Stomach (tissue), 8 donors: ENCODE measurements at regions not wholly inside any gene's neighbourhood (a gene's known extent, or its start where the extent isn't known, plus 50 kb on each side); places are given as distances from the start of the nearest gene placed in this dataset.

ENCODE experiments used
- DNase-seq, 2 donors: peaks; one replicate each; pipeline versions ENCODE4 v3.0.0 to v3.0.0-alpha.2; 2013 to 2019
- H3K27ac ChIP-seq, 5 donors: fragments of 200-600 bp in 4 of 5; sonication (generic) in 4 of 5; one replicate each; pipeline ENCODE4 v1.5.1; 2013 to 2019; ENCODE audit warnings: mild to moderate bottlenecking in 1 of 5, moderate library complexity in 1 of 5
- H3K27me3 ChIP-seq, 3 donors: fragments of 200-600 bp; sonication (generic); one replicate each; pipeline ENCODE4 v1.5.1; 2017 to 2019; ENCODE audit warnings: mixed run types in 1 of 3
- H3K36me3 ChIP-seq, 4 donors: fragments of 200-600 bp; sonication (generic); 1 replicate in 3 of 4; 2 replicates in 1 of 4; pipeline ENCODE4 v1.5.1; 2016 to 2019
- H3K4me1 ChIP-seq, 4 donors: fragments of 200-600 bp; sonication (generic); one replicate each; pipeline ENCODE4 v1.5.1; 2016 to 2019
- H3K4me3 ChIP-seq, 4 donors: fragments of 200-600 bp; sonication (generic) in 3 of 4; one replicate each; pipeline ENCODE4 v1.5.1; 2016 to 2019; ENCODE audit warnings: mild to moderate bottlenecking in 1 of 4
- H3K9me3 ChIP-seq, 4 donors: fragments of 200-600 bp; sonication (generic); one replicate each; pipeline ENCODE4 v1.5.1; 2016 to 2019
- CTCF ChIP-seq, 7 experiments: fragments of 450-650 bp in 4 of 7; fragments of 200-600 bp in 3 of 7; sonication (generic) in 3 of 7; IDR thresholded peaks; one replicate each; pipeline ENCODE4 v1.5.1; 2016 to 2019; ENCODE audit warnings: antibody characterized with exemption in 7 of 7, control low read depth in 2 of 7, mild to moderate bottlenecking in 1 of 7
- EP300 ChIP-seq: sonication (generic); formaldehyde crosslinking; IDR thresholded peaks from one replicate; pipeline ENCODE4 v1.6.1; 2017; ENCODE audit warnings: antibody characterized with exemption
- POLR2A ChIP-seq, 4 donors: fragments of 450-650 bp; IDR thresholded peaks; one replicate each; pipeline ENCODE4 v1.6.1; 2016; ENCODE audit warnings: antibody characterized with exemption in 4 of 4, control low read depth in 2 of 4, mild to moderate bottlenecking in 1 of 4, moderate library complexity in 1 of 4
- POLR2AphosphoS5 ChIP-seq, 3 donors: sonication (generic); formaldehyde crosslinking; IDR thresholded peaks; one replicate each; pipeline ENCODE4 v1.6.1; 2016; ENCODE audit warnings: antibody characterized with exemption in 3 of 3
- WGBS, 5 donors: extraction: QIAGEN DNeasy Blood & Tissue Kit in 3 of 5; methylation state at CpG; one replicate each; pipeline versions ENCODE4 v1.1.5 to v1.1.7; 2013 to 2018; 5-methylcytosine and 5-hydroxymethylcytosine counted together
- intact Hi-C: fragments of 100-400 bp; cut with DNase I; formaldehyde crosslinking; loops from one replicate; pipeline ENCODE4 v1.15.1; 2023; ENCODE audit warnings: low total_unique reads
- donor health status: healthy with polysubstance abuse.
- donor health status: Bipolar disorder and iron deficiency.
- donor health status: healthy.

GRCh38 chr18:6574631-6575030 lies 154.9 kb upstream of the ARHGAP28 start:
- Histone ChIP-seq H3K27me3 (no peaks in the 10 kb centered on the region), H3K27ac (no peak overlapping the region), H3K9me3 (no peaks in the 10 kb centered on the region), H3K4me3 (no peak overlapping the region), H3K36me3 (no peaks in the 10 kb centered on the region), H3K4me1 (no peaks in the 10 kb centered on the region)
- WGBS, 5 donors: 72 to 91% (median 88%) methylated on average over 1 of the region's 1 CpG
- intact Hi-C loops: no loop called here
- no peak for TF ChIP-seq POLR2A (IDR thresholded peaks at IDR 0.05)
- no peak for TF ChIP-seq CTCF (IDR thresholded peaks at IDR 0.05)
- TF ChIP-seq POLR2AphosphoS5 (IDR thresholded peaks at IDR 0.05): no peak
- DNase-seq: no peak

DNA sequence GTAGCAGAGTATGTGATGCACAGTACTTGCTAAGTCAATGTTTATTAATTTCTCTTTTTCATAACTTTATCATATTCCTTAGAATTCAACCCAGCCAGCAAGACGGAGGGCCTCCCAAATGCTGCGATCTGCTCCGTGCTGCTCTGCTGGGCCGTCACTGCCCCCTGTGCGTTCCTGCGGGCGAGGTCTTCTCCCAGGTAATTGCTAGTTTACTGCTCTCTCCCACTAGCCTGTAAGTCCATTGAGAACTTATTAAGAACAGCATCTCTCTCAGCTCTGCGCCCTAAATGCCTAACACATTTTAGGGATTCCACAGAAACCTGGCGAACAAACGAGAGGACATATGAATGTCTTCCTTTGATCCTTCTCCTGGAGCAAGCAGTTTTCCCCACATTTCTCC lies 153.6 kb upstream of the ARHGAP28 start:
- no peak for DNase-seq
- Histone ChIP-seq H3K27me3 (no peaks in the 10 kb centered on the region), H3K36me3 (no peaks in the 10 kb centered on the region), H3K27ac (no peak overlapping the region), H3K9me3 (no peaks in the 10 kb centered on the region), H3K4me1 (no peaks in the 10 kb centered on the region), H3K4me3 (no peak overlapping the region)
- intact Hi-C loops: no loop called here
- no peak for TF ChIP-seq CTCF (IDR thresholded peaks at IDR 0.05)
- TF ChIP-seq EP300: no peak
- TF ChIP-seq POLR2A (IDR thresholded peaks at IDR 0.05): no peak
- no peak for TF ChIP-seq POLR2AphosphoS5 (IDR thresholded peaks at IDR 0.05)
- 85 to 91% (median 88%) methylated on average over 10 of the region's 10 CpGs for WGBS, 5 donors

GRCh38 chr18:6576718-6577375 lies 152.7 kb upstream of the ARHGAP28 start:
- Histone ChIP-seq H3K4me3 (no peak overlapping the region), H3K36me3 (no peaks in the 10 kb centered on the region), H3K27ac (no peak overlapping the region), H3K9me3 (no peaks in the 10 kb centered on the region), H3K27me3 (no peaks in the 10 kb centered on the region), H3K4me1 (no peaks in the 10 kb centered on the region)
- no peak for TF ChIP-seq POLR2A (IDR thresholded peaks at IDR 0.05)
- TF ChIP-seq POLR2AphosphoS5 (IDR thresholded peaks at IDR 0.05): no peak
- TF ChIP-seq CTCF (IDR thresholded peaks at IDR 0.05): no peak
- TF ChIP-seq EP300: no peak
- intact Hi-C loops: no loop called here
- WGBS, 5 donors: 88 to 90% (median 89%) methylated on average over 5 of the region's 5 CpGs
- no peak for DNase-seq

- H3K27ac ChIP-seq: no peak overlapping the region
- TF ChIP-seq POLR2AphosphoS5 (IDR thresholded peaks at IDR 0.05): no peak
- TF ChIP-seq CTCF (IDR thresholded peaks at IDR 0.05): no peak
- no peak for TF ChIP-seq EP300
- intact Hi-C loops: no loop called here
- WGBS, 5 donors: 59 to 79% (median 74%) methylated on average over 2 of the region's 2 CpGs
- H3K9me3 ChIP-seq: peaks cover 0 to 1% (median under 1%) of the 10 kb centered on the region in 4 donors
- H3K36me3 ChIP-seq: no peaks in the 10 kb centered on the region
- H3K27me3 ChIP-seq: no peaks in the 10 kb centered on the region
- DNase-seq: no peak
- H3K4me3 ChIP-seq: no peak overlapping the region
- no peaks in the 10 kb centered on the region for H3K4me1 ChIP-seq
Measured at GRCh38 chr18:6578686-6579085, 150.8 kb upstream of the ARHGAP28 start.
